HEK293 (cell line): ENCODE measurements at regions not wholly inside any gene's neighbourhood (a gene's known extent, or its start where the extent isn't known, plus 50 kb on each side); places are given as distances from the start of the nearest gene placed in this dataset.

Experiments
- BCL11A ChIP-seq: fragments of 450-650 bp; formaldehyde crosslinking; IDR thresholded peaks from 2 replicates; pipeline ENCODE4 v1.5.1; 2016; ENCODE audit warnings: low read depth, missing biosample characterization, missing genetic modification characterization
- REPIN1 ChIP-seq: fragments of 450-650 bp; formaldehyde crosslinking; IDR thresholded peaks from 2 replicates; pipeline ENCODE4 v1.5.1; 2017; ENCODE audit warnings: missing biosample characterization, missing genetic modification characterization, low read depth
- ZNF350 ChIP-seq: fragments of 450-650 bp; formaldehyde crosslinking; IDR thresholded peaks from 2 replicates; pipeline ENCODE4 v1.5.0; 2017; ENCODE audit warnings: missing biosample characterization, mild to moderate bottlenecking, missing genetic modification characterization
- ZNF510 ChIP-seq: fragments of 450-650 bp; formaldehyde crosslinking; IDR thresholded peaks from 2 replicates; pipeline ENCODE4 v1.5.1; 2018; ENCODE audit warnings: mild to moderate bottlenecking, missing genetic modification characterization, missing biosample characterization; ENCODE audit not compliant: insufficient replicate concordance
- ZNF654 ChIP-seq: fragments of 450-650 bp; formaldehyde crosslinking; IDR thresholded peaks from 2 replicates; pipeline ENCODE4 v1.5.1; 2016; ENCODE audit warnings: low read depth, missing biosample characterization, missing genetic modification characterization
- ZNF830 ChIP-seq: fragments of 450-650 bp; IDR thresholded peaks from 2 replicates; pipeline ENCODE4 v1.5.0; 2018; ENCODE audit warnings: missing biosample characterization, missing genetic modification characterization, low read depth, mild to moderate bottlenecking, moderate library complexity
- TF ChIP-seq, protein P1 (sequence below): fragments of 450-650 bp; formaldehyde crosslinking; IDR thresholded peaks from 2 replicates; pipeline ENCODE4 v1.5.1; 2016; ENCODE audit warnings: missing biosample characterization, missing genetic modification characterization
- TF ChIP-seq, protein P2 (sequence below): fragments of 450-650 bp; formaldehyde crosslinking; conservative IDR thresholded peaks from 2 replicates; pipeline ENCODE4 v1.5.1; 2016; ENCODE audit warnings: low read depth, missing biosample characterization, missing genetic modification characterization
- TF ChIP-seq, protein P3 (sequence below): fragments of 450-650 bp; formaldehyde crosslinking; IDR thresholded peaks from 2 replicates; pipeline ENCODE4 v1.5.1; 2016; ENCODE audit warnings: missing biosample characterization, missing genetic modification characterization

DNA sequence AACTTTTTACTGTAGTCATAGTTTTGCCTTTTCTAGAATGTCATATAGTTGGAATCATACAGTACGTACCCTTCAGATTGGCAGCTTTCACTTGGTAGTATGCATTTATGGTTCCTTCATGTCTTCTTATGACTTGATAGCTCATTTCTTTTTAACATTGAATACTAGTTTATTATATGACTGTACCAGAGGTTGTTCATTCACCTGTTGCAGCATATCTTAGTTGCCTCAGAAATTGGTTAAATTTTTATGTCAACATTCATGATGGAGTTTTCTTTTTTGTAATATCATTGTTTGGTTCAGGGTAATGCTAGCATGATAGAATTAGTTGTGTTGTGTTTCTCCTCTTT lies 94.8 kb upstream of the CDK13 start:
- TF ChIP-seq, protein P1, sequence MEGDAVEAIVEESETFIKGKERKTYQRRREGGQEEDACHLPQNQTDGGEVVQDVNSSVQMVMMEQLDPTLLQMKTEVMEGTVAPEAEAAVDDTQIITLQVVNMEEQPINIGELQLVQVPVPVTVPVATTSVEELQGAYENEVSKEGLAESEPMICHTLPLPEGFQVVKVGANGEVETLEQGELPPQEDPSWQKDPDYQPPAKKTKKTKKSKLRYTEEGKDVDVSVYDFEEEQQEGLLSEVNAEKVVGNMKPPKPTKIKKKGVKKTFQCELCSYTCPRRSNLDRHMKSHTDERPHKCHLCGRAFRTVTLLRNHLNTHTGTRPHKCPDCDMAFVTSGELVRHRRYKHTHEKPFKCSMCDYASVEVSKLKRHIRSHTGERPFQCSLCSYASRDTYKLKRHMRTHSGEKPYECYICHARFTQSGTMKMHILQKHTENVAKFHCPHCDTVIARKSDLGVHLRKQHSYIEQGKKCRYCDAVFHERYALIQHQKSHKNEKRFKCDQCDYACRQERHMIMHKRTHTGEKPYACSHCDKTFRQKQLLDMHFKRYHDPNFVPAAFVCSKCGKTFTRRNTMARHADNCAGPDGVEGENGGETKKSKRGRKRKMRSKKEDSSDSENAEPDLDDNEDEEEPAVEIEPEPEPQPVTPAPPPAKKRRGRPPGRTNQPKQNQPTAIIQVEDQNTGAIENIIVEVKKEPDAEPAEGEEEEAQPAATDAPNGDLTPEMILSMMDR: no peak
- TF ChIP-seq BCL11A (tag by site-specific recombination) (no peak), ZNF830 (tag by site-specific recombination) (no peak), REPIN1 (tag by site-specific recombination) (no peak), ZNF654 (tag by site-specific recombination) (no peak), ZNF350 (no peak), ZNF510 (no peak)
- TF ChIP-seq, protein P2, sequence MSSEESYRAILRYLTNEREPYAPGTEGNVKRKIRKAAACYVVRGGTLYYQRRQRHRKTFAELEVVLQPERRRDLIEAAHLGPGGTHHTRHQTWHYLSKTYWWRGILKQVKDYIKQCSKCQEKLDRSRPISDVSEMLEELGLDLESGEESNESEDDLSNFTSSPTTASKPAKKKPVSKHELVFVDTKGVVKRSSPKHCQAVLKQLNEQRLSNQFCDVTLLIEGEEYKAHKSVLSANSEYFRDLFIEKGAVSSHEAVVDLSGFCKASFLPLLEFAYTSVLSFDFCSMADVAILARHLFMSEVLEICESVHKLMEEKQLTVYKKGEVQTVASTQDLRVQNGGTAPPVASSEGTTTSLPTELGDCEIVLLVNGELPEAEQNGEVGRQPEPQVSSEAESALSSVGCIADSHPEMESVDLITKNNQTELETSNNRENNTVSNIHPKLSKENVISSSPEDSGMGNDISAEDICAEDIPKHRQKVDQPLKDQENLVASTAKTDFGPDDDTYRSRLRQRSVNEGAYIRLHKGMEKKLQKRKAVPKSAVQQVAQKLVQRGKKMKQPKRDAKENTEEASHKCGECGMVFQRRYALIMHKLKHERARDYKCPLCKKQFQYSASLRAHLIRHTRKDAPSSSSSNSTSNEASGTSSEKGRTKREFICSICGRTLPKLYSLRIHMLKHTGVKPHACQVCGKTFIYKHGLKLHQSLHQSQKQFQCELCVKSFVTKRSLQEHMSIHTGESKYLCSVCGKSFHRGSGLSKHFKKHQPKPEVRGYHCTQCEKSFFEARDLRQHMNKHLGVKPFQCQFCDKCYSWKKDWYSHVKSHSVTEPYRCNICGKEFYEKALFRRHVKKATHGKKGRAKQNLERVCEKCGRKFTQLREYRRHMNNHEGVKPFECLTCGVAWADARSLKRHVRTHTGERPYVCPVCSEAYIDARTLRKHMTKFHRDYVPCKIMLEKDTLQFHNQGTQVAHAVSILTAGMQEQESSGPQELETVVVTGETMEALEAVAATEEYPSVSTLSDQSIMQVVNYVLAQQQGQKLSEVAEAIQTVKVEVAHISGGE (tag by site-specific recombination): no peak
- TF ChIP-seq, protein P3, sequence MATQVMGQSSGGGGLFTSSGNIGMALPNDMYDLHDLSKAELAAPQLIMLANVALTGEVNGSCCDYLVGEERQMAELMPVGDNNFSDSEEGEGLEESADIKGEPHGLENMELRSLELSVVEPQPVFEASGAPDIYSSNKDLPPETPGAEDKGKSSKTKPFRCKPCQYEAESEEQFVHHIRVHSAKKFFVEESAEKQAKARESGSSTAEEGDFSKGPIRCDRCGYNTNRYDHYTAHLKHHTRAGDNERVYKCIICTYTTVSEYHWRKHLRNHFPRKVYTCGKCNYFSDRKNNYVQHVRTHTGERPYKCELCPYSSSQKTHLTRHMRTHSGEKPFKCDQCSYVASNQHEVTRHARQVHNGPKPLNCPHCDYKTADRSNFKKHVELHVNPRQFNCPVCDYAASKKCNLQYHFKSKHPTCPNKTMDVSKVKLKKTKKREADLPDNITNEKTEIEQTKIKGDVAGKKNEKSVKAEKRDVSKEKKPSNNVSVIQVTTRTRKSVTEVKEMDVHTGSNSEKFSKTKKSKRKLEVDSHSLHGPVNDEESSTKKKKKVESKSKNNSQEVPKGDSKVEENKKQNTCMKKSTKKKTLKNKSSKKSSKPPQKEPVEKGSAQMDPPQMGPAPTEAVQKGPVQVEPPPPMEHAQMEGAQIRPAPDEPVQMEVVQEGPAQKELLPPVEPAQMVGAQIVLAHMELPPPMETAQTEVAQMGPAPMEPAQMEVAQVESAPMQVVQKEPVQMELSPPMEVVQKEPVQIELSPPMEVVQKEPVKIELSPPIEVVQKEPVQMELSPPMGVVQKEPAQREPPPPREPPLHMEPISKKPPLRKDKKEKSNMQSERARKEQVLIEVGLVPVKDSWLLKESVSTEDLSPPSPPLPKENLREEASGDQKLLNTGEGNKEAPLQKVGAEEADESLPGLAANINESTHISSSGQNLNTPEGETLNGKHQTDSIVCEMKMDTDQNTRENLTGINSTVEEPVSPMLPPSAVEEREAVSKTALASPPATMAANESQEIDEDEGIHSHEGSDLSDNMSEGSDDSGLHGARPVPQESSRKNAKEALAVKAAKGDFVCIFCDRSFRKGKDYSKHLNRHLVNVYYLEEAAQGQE (tag by site-specific recombination): no peak
